ENCODE measurements at regions not wholly inside any gene's neighbourhood (a gene's known extent, or its start where the extent isn't known, plus 50 kb on each side); places are given as distances from the start of the nearest gene placed in this dataset.

GRCh38 chr4:159019356-159019755, 83.5 kb upstream of the RAPGEF2 start:
- TF ChIP-seq EGR1 (IDR thresholded peaks at IDR 0.05; ENCODE audit: borderline replicate concordance in 1 of 2, low read depth in 2 of 2, low read length in 2 of 2): no peak
- TF ChIP-seq, protein P1, sequence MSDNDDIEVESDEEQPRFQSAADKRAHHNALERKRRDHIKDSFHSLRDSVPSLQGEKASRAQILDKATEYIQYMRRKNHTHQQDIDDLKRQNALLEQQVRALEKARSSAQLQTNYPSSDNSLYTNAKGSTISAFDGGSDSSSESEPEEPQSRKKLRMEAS (IDR thresholded peaks at IDR 0.05; ENCODE audit: low read depth, low read length): no peak
- TF ChIP-seq POLR2AphosphoS5 (IDR thresholded peaks at IDR 0.05; ENCODE audit: low read length): no peak
- no peak for TF ChIP-seq ZNF384 (IDR thresholded peaks at IDR 0.05; ENCODE audit: borderline replicate concordance, low read depth, low read length)
- TF ChIP-seq SP1 (IDR thresholded peaks at IDR 0.05; ENCODE audit: low read depth, low read length): no peak
- TF ChIP-seq ZNF274 (IDR thresholded peaks at IDR 0.05; ENCODE audit: insufficient read depth, insufficient read length): no peak
- TF ChIP-seq, protein P2, sequence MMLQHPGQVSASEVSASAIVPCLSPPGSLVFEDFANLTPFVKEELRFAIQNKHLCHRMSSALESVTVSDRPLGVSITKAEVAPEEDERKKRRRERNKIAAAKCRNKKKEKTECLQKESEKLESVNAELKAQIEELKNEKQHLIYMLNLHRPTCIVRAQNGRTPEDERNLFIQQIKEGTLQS (IDR thresholded peaks at IDR 0.05; ENCODE audit: borderline replicate concordance, extremely low read depth, low read depth, low read length): no peak
- no peak for TF ChIP-seq TAF1 (IDR thresholded peaks at IDR 0.05; ENCODE audit: borderline replicate concordance, low read depth, low read length)
- TF ChIP-seq CTCF (IDR thresholded peaks at IDR 0.05 in 2 of 3, conservative IDR thresholded peaks at IDR 0.05 in 1 of 3; ENCODE audit: control insufficient read depth in 2 of 3, extremely low read depth in 1 of 3, insufficient read depth in 1 of 3, low read depth in 3 of 3, low read length in 3 of 3): no peak
